HCT116 (cell line): ENCODE measurements at regions not wholly inside any gene's neighbourhood (a gene's known extent, or its start where the extent isn't known, plus 50 kb on each side); places are given as distances from the start of the nearest gene placed in this dataset.

Experiments
- ATAC-seq: fragments of 200-7000 bp; cut with Tn5 transposase; 2 replicates; pipeline ENCODE4 v1.9.1; 2020; ENCODE audit warnings: mild to moderate bottlenecking, moderate library complexity
- BruUV-seq: library from RNA; stranded (reverse); fragments of 400-500 nt; replicated peaks from 2 replicates; lab custom pipeline; 2021; lab: Mats Ljungman, UMichigan
- CTCF ChIA-PET: fragments of 300-600 bp; sonication (Branson Sonifier 250); formaldehyde crosslinking; loops from one replicate; lab custom pipeline; 2021; ENCODE audit warnings: antibody characterized with exemption; lab: Charles Lee
- POLR2A ChIA-PET: fragments of 300-600, 350-600 bp; sonication (Branson Sonifier 250); formaldehyde crosslinking; loops from one replicate; lab custom pipeline; 2021; ENCODE audit warnings: antibody characterized with exemption; lab: Charles Lee
- RAD21 ChIA-PET, 2 experiments: fragments of 300-600 bp; sonication (Branson Sonifier 250); formaldehyde crosslinking; loops; one replicate each; lab custom pipeline; 2023; ENCODE audit warnings: low total read pairs in 2 of 2; ENCODE audit not compliant: uncharacterized antibody in 2 of 2, unreplicated experiment in 2 of 2, low non-redundant PET in 1 of 2; lab: Charles Lee
- DNase-seq: peaks from one replicate; pipeline ENCODE4 v3.0.0-alpha.2; 2010; ENCODE audit warnings: low read depth, low spot score
- H2AFZ ChIP-seq: fragments of 200-600 bp; shearing (Covaris generic), sonication (generic); 2 replicates; pipeline ENCODE4 v1.6.1; 2017; ENCODE audit warnings: low read depth, mixed run types, mixed read lengths, antibody characterized with exemption, low read length; ENCODE audit not compliant: poor library complexity, severe bottlenecking
- H3K27ac ChIP-seq: 2 replicates; pipeline ENCODE4 v1.5.1; 2012; ENCODE audit warnings: low read depth, low read length
- H3K27me3 ChIP-seq: fragments of 200-600 bp; sonication (generic); 2 replicates; pipeline ENCODE4 v1.6.1; 2016; ENCODE audit warnings: mixed run types, low read length, mixed read lengths; ENCODE audit not compliant: insufficient read depth
- H3K36me3 ChIP-seq, 2 experiments: fragments of 200-500 bp in 1 of 2; fragments of 200-600 bp in 1 of 2; sonication (Bioruptor generic) in 1 of 2; sonication (generic) in 1 of 2; 2 replicates each; pipeline versions ENCODE4 v1.5.1 to v1.6.1; 2014 to 2016; ENCODE audit warnings: low read length in 2 of 2, inconsistent platforms in 1 of 2, mixed read lengths in 1 of 2, mixed run types in 1 of 2; ENCODE audit not compliant: insufficient read depth in 2 of 2, control insufficient read depth in 1 of 2
- H3K4me1 ChIP-seq, 2 experiments: fragments of 200-600 bp in 1 of 2; sonication (generic) in 1 of 2; 2 replicates each; pipeline versions ENCODE4 v1.5.1 to v1.6.1; 2012 to 2017; ENCODE audit warnings: low read length in 2 of 2, inconsistent platforms in 1 of 2, mild to moderate bottlenecking in 1 of 2, mixed read lengths in 1 of 2, mixed run types in 1 of 2, moderate library complexity in 1 of 2; ENCODE audit not compliant: insufficient read depth in 2 of 2, control insufficient read depth in 1 of 2
- H3K4me2 ChIP-seq: fragments of 200-600 bp; sonication (generic); 2 replicates; pipeline ENCODE4 v1.6.1; 2017; ENCODE audit warnings: mixed run types, low read length, mixed read lengths
- H3K4me3 ChIP-seq, 2 experiments: fragments of 200-600 bp in 1 of 2; sonication (generic) in 1 of 2; replicated peaks in 1 of 2; 2 replicates each; pipeline ENCODE4 v1.5.1; 2011 to 2016; ENCODE audit warnings: low read length in 2 of 2, control low read depth in 1 of 2, low read depth in 1 of 2, mild to moderate bottlenecking in 1 of 2, mixed read lengths in 1 of 2, mixed run types in 1 of 2
- H3K79me2 ChIP-seq: fragments of 200-600 bp; sonication (generic); 2 replicates; pipeline ENCODE4 v1.6.1; 2017; ENCODE audit warnings: mild to moderate bottlenecking, mixed run types, low read length, moderate library complexity, mixed read lengths; ENCODE audit not compliant: insufficient read depth
- H3K9ac ChIP-seq: fragments of 200-600 bp; sonication (generic); 2 replicates; pipeline ENCODE4 v1.6.1; 2016; ENCODE audit warnings: low read length, mixed read lengths
- H3K9me2 ChIP-seq: fragments of 200-600 bp; sonication (generic), shearing (Covaris generic); 2 replicates; pipeline ENCODE4 v1.6.1; 2017; ENCODE audit warnings: mixed run types, mild to moderate bottlenecking, moderate library complexity; ENCODE audit not compliant: insufficient read depth
- H3K9me3 ChIP-seq, 2 experiments: fragments of 200-500 bp in 1 of 2; fragments of 200-600 bp in 1 of 2; sonication (Bioruptor generic) in 1 of 2; sonication (generic) in 1 of 2; 2 replicates each; pipeline ENCODE4 v1.6.1; 2014 to 2017; ENCODE audit warnings: low read length in 2 of 2, mixed read lengths in 2 of 2, inconsistent platforms in 1 of 2, low read depth in 1 of 2, mild to moderate bottlenecking in 1 of 2, mixed run types in 1 of 2, moderate library complexity in 1 of 2; ENCODE audit not compliant: control insufficient read depth in 1 of 2, insufficient read depth in 1 of 2
- H4K20me1 ChIP-seq: fragments of 200-600 bp; sonication (generic), shearing (Covaris generic); 2 replicates; pipeline ENCODE4 v1.6.1; 2017; ENCODE audit warnings: mixed run types, mild to moderate bottlenecking, moderate library complexity; ENCODE audit not compliant: insufficient read depth
- CBX3 ChIP-seq: IDR thresholded peaks from 2 replicates; pipeline ENCODE4 v1.6.1; 2012; ENCODE audit warnings: low read depth
- CEBPB ChIP-seq: IDR thresholded peaks from 2 replicates; pipeline ENCODE4 v1.6.1; 2012; ENCODE audit warnings: low read depth
- EGR1 ChIP-seq: IDR thresholded peaks from 2 replicates; pipeline ENCODE4 v1.6.1; 2012; ENCODE audit warnings: low read depth
- ELF1 ChIP-seq: IDR thresholded peaks from 2 replicates; pipeline ENCODE4 v1.6.1; 2012; ENCODE audit warnings: low read depth, borderline replicate concordance
- EZH2 ChIP-seq: fragments of 200-600 bp; sonication (generic); IDR thresholded peaks from 2 replicates; pipeline ENCODE4 v1.6.1; 2017; ENCODE audit warnings: antibody characterized with exemption, mixed run types
- EZH2phosphoT487 ChIP-seq: fragments of 200-600 bp; IDR thresholded peaks from 2 replicates; pipeline ENCODE4 v1.6.1; 2018; ENCODE audit warnings: antibody characterized with exemption, borderline replicate concordance
- FOSL1 ChIP-seq: IDR thresholded peaks from 2 replicates; pipeline ENCODE4 v1.6.1; 2012; ENCODE audit warnings: low read depth
- JUND ChIP-seq: IDR thresholded peaks from 2 replicates; pipeline ENCODE4 v1.6.1; 2012
- POLR2A ChIP-seq: IDR thresholded peaks from 2 replicates; pipeline ENCODE4 v1.7.0; 2011; ENCODE audit warnings: borderline replicate concordance; ENCODE audit not compliant: insufficient read depth, insufficient read length; ENCODE audit errors: extremely low read depth
- SIN3A ChIP-seq: IDR thresholded peaks from 2 replicates; pipeline ENCODE4 v1.6.1; 2012; ENCODE audit warnings: low read depth
- SRF ChIP-seq: IDR thresholded peaks from 2 replicates; pipeline ENCODE4 v1.6.1; 2012; ENCODE audit warnings: low read depth
- ZFX ChIP-seq: fragments of 450-650 bp; IDR thresholded peaks from 2 replicates; pipeline ENCODE4 v1.6.1; 2017
- ZNF274 ChIP-seq: fragments of 200-500 bp; sonication (Bioruptor generic); IDR thresholded peaks from 2 replicates; pipeline ENCODE4 v1.6.1; 2014; ENCODE audit warnings: mild to moderate bottlenecking, low read depth, low read length, inconsistent platforms
- intact Hi-C: fragments of 100-400 bp; cut with micrococcal nuclease; formaldehyde crosslinking; loops from 2 replicates; pipeline ENCODE4 v1.10.0; 2022
- TF ChIP-seq, protein P1 (sequence below): IDR thresholded peaks from 2 replicates; pipeline ENCODE4 v1.6.1; 2011; ENCODE audit warnings: mild to moderate bottlenecking, low read length, moderate library complexity; ENCODE audit not compliant: insufficient replicate concordance; ENCODE audit errors: extremely low read depth
- TF ChIP-seq, protein P2 (sequence below): IDR thresholded peaks from 2 replicates; pipeline ENCODE4 v1.6.1; 2012; ENCODE audit warnings: low read depth

DNA sequence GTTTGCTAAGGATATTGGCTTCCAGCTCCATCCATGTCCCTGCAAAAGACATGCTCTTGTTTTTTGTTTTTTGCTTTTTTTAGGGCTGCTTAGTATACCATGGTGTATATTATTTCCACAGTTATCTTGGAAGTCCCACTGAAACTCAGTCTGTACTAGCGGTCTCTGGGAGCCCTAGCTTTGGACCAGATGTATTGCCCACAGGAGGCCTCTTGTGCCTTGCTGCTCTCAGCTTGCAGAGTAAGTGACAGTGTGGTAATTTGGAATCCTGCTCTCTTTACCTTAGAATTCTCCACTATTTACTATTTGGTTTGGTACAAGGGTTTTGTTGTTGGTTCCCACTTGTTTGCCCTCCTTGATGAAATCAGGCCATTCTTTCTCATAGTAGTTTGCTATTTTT lies 1022.9 kb downstream of the LRFN5 start:
- TF ChIP-seq ELF1 = no peak
- TF ChIP-seq CEBPB = no peak
- no peak for TF ChIP-seq POLR2A
- TF ChIP-seq SIN3A = no peak
- TF ChIP-seq EZH2phosphoT487 = no peak
- TF ChIP-seq FOSL1 = no peak
- TF ChIP-seq, protein P1, sequence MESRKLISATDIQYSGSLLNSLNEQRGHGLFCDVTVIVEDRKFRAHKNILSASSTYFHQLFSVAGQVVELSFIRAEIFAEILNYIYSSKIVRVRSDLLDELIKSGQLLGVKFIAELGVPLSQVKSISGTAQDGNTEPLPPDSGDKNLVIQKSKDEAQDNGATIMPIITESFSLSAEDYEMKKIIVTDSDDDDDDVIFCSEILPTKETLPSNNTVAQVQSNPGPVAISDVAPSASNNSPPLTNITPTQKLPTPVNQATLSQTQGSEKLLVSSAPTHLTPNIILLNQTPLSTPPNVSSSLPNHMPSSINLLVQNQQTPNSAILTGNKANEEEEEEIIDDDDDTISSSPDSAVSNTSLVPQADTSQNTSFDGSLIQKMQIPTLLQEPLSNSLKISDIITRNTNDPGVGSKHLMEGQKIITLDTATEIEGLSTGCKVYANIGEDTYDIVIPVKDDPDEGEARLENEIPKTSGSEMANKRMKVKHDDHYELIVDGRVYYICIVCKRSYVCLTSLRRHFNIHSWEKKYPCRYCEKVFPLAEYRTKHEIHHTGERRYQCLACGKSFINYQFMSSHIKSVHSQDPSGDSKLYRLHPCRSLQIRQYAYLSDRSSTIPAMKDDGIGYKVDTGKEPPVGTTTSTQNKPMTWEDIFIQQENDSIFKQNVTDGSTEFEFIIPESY = no peak
- TF ChIP-seq, all 23 proteins: peak for 0
- Histone ChIP-seq H3K27ac (no peak overlapping the region), H3K4me2 (no peak overlapping the region), H3K4me1 (no peaks in the 10 kb centered on the region), H3K36me3 (no peaks in the 10 kb centered on the region; a peak in 1 of 4 replicates), H3K9me3 (0 out of 4 replicates have a peak, but pooled peaks cover 0 to 3% of the 10 kb centered on the region in 2 experiments), H3K9me2 (no peaks in the 10 kb centered on the region), H3K9ac (no peak overlapping the region), H3K79me2 (no peaks in the 10 kb centered on the region), H3K4me3 (no peak overlapping the region), H4K20me1 (no peaks in the 10 kb centered on the region), H2AFZ (no peak overlapping the region), H3K27me3 (no peaks in the 10 kb centered on the region)
- ChIA-PET RAD21 (no interaction called here), POLR2A (no interaction called here), CTCF (no interaction called here)
- intact Hi-C loops = no loop called here
- no TSS peak for BruUV-seq
- ATAC-seq (no peak), DNase-seq (no peak)

DNA sequence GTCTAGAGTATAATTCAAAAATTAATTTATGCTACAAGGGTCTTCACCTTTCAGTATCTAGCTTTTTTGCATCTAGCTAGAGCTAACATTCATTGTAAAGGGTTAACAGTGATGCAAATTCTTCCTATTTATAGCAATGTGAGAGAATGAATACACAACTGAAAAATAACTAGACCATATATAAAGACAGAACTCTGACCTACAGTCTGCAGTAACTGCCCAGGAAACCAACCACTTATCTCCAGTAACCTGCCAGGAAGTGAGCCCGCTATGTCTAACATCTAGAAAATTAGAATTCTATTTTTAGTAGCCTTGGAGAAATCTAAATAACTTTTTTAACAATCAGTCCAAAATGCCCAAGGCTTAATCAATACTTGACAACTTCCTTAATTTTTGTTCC lies 1021.9 kb downstream of the LRFN5 start:
- no peak overlapping the region for H3K27ac ChIP-seq
- no peaks in the 10 kb centered on the region for H3K27me3 ChIP-seq
- no peaks in the 10 kb centered on the region; a peak in 1 of 4 replicates for H3K36me3 ChIP-seq
- H3K79me2 ChIP-seq = no peaks in the 10 kb centered on the region
- no peak overlapping the region for H3K4me2 ChIP-seq
- intact Hi-C loops = no loop called here
- no peak for TF ChIP-seq EGR1
- no peak for TF ChIP-seq ELF1
- no peak for TF ChIP-seq SRF
- TF ChIP-seq CBX3 = no peak
- no peak for TF ChIP-seq EZH2
- TF ChIP-seq ZNF274 = no peak
- TF ChIP-seq EZH2phosphoT487 = no peak
- TF ChIP-seq, protein P2, sequence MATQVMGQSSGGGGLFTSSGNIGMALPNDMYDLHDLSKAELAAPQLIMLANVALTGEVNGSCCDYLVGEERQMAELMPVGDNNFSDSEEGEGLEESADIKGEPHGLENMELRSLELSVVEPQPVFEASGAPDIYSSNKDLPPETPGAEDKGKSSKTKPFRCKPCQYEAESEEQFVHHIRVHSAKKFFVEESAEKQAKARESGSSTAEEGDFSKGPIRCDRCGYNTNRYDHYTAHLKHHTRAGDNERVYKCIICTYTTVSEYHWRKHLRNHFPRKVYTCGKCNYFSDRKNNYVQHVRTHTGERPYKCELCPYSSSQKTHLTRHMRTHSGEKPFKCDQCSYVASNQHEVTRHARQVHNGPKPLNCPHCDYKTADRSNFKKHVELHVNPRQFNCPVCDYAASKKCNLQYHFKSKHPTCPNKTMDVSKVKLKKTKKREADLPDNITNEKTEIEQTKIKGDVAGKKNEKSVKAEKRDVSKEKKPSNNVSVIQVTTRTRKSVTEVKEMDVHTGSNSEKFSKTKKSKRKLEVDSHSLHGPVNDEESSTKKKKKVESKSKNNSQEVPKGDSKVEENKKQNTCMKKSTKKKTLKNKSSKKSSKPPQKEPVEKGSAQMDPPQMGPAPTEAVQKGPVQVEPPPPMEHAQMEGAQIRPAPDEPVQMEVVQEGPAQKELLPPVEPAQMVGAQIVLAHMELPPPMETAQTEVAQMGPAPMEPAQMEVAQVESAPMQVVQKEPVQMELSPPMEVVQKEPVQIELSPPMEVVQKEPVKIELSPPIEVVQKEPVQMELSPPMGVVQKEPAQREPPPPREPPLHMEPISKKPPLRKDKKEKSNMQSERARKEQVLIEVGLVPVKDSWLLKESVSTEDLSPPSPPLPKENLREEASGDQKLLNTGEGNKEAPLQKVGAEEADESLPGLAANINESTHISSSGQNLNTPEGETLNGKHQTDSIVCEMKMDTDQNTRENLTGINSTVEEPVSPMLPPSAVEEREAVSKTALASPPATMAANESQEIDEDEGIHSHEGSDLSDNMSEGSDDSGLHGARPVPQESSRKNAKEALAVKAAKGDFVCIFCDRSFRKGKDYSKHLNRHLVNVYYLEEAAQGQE = no peak
- TF ChIP-seq ZFX = no peak
- no peak for TF ChIP-seq JUND
- TF ChIP-seq SIN3A = no peak
- no peak overlapping the region for H2AFZ ChIP-seq
- no peaks in the 10 kb centered on the region for H3K9me2 ChIP-seq
- ATAC-seq (no peak), DNase-seq (no peak)
- no peak overlapping the region for H3K9ac ChIP-seq
- BruUV-seq = no TSS peak
- no peak overlapping the region for H3K4me3 ChIP-seq
- H4K20me1 ChIP-seq = no peaks in the 10 kb centered on the region
- H3K4me1 ChIP-seq = no peaks in the 10 kb centered on the region
- RAD21 ChIA-PET = no interaction called here
- POLR2A ChIA-PET = no interaction called here
- CTCF ChIA-PET = no interaction called here
- H3K9me3 ChIP-seq = 0 out of 4 replicates have a peak, but pooled peaks cover 0 to 3% of the 10 kb centered on the region in 2 experiments
